ENCODE measurements at regions not wholly inside any gene's neighbourhood (a gene's known extent, or its start where the extent isn't known, plus 50 kb on each side); places are given as distances from the start of the nearest gene placed in this dataset.
A peak's percentile ranks its signal among the peaks of the same experiment; 100 is the strongest.
"Not testable (repeated sequence)": the region's sequence is repeated elsewhere in the genome, so short reads cannot be mapped to it uniquely, and the experiment has no call there.

DNA sequence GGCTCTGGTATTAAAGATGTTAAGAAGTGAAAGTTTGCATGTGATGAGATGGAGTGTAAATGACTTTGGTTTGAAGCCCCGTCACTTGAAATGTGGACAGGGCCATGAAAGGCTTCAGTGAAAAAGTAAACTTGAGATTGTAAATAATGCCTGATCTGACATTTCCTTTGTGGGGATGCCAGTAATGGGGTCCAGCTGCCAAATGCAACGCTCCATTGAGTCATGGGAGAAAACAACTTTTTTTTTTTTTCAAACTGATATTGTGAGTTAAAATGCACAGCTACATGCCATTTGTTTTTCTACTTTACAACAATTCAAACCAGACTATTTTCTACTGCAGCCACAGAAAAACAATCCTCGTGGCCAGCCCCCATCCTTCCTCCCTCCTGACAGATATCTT lies 327.0 kb upstream of the TNC start:
- TF ChIP-seq, protein P1, sequence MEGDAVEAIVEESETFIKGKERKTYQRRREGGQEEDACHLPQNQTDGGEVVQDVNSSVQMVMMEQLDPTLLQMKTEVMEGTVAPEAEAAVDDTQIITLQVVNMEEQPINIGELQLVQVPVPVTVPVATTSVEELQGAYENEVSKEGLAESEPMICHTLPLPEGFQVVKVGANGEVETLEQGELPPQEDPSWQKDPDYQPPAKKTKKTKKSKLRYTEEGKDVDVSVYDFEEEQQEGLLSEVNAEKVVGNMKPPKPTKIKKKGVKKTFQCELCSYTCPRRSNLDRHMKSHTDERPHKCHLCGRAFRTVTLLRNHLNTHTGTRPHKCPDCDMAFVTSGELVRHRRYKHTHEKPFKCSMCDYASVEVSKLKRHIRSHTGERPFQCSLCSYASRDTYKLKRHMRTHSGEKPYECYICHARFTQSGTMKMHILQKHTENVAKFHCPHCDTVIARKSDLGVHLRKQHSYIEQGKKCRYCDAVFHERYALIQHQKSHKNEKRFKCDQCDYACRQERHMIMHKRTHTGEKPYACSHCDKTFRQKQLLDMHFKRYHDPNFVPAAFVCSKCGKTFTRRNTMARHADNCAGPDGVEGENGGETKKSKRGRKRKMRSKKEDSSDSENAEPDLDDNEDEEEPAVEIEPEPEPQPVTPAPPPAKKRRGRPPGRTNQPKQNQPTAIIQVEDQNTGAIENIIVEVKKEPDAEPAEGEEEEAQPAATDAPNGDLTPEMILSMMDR (IDR thresholded peaks at IDR 0.05; ENCODE audit: insufficient read depth, low read depth, low read length) = no peak
- no peak for DNase-seq (ENCODE audit: low read depth)
- no peak overlapping the region for H3K4me3 ChIP-seq (ENCODE audit: low read depth, low read length)

DNA sequence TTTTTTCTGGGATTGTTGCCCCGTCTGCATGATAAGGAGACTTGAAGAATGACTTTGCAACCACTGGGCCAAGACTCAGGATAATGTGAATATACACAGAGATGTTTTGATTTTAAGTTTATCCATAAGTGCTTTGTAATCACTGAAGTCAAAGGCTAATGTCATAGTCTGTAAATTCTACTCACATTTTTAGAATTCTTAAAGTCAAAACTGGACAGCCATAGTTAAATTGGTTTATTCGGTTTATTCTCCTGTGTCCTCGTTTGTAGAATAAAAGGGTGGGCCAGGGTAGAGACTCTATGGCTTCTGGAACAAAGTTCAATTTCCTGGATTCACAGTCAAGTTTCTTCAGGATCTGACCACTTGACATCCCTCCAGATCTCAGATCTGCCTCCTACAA lies 327.7 kb upstream of the TNC start:
- no peak overlapping the region for H3K4me3 ChIP-seq (ENCODE audit: low read depth, low read length)
- DNase-seq (ENCODE audit: low read depth) = no peak
- TF ChIP-seq, protein P1 (IDR thresholded peaks at IDR 0.05; ENCODE audit: insufficient read depth, low read depth, low read length) = no peak

DNA sequence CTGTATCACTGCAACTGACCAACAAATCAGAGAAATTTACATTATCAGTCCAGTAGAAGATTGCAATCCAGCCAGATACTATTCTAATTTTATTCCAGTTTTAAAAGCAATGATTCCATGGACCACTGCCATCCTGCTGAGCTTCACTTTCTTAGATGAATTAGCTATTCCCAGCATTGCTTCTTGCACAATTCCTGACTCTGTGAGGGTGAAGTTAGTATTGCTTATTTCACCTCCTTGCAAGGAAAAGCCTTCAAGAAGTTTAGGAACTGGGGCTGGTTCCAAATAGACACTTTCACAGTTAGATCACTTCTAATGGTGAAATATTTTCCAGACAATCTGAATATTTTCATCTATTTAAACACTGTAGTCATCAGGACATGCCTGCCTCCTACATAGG lies 338.6 kb upstream of the TNC start:
- TF ChIP-seq, protein P1 (IDR thresholded peaks at IDR 0.05; ENCODE audit: insufficient read depth, low read depth, low read length) = no peak
- no peak overlapping the region for H3K4me3 ChIP-seq (ENCODE audit: low read depth, low read length)
- DNase-seq (ENCODE audit: low read depth) = peak; percentile 10

DNA sequence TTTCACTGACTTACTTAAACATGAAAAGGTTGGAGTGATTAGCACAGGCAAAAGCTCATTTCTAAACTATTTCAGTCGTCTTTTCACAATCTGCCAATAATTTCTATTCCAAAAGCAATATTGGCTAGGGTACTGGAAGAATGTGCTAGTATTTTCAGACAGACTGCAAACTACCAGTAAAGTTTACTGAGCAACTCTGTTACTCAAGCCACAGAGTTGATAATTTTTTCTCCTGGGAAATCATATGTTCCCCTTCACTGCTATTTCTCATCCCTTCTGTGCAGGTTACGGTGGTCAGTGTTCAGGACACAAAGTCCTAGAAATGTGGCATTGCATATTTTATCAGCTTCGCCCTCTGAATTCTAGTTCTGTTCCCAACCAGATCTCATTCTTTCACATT lies 343.3 kb upstream of the TNC start:
- no peak overlapping the region for H3K4me3 ChIP-seq (ENCODE audit: low read depth, low read length)
- DNase-seq (ENCODE audit: low read depth) = no peak
- TF ChIP-seq, protein P1 (IDR thresholded peaks at IDR 0.05; ENCODE audit: insufficient read depth, low read depth, low read length) = no peak

DNA sequence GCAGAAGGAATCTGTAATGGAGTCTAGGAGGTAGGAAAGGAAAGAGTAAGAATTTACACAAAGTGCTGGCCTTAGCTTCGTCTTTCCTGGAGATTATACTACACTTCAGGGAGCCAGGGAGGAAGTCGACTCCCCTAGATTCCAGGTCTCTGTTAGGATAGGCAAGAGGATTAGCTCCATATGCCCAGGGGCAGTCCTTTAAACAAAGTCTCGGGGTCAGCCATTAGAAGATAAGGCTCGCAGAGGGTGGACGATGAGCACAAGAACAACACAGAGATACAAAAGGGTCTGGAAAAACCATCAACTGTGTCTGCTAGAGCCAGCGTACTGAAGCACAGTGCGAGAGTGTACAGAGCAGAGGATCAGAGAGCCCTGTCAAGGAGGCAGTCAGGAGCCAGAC lies 344.7 kb upstream of the TNC start:
- TF ChIP-seq, protein P1 (IDR thresholded peaks at IDR 0.05; ENCODE audit: insufficient read depth, low read depth, low read length) = no peak
- no peak for DNase-seq (ENCODE audit: low read depth)
- no peak overlapping the region for H3K4me3 ChIP-seq (ENCODE audit: low read depth, low read length)

DNA sequence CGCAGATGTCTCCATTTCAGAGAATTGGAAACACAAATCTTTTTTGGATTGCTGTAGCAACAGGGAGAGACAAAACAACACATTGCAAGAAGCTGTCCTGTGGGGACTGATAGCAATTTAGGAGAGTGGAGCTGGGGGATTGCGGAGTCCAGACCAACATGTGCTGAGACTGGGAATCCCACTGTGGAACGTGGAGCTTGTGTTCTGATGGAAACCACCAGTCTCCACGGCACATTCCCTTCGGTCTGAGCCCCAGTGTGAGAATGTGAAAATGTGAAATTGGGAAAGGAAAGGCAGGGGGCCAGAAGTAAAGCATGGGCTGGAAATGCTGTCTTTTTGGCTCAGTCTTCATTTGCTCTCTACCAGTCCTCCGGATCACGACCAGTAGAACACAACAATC lies 348.8 kb upstream of the TNC start:
- no peak for DNase-seq (ENCODE audit: low read depth)
- TF ChIP-seq, protein P1 (IDR thresholded peaks at IDR 0.05; ENCODE audit: insufficient read depth, low read depth, low read length) = no peak
- H3K4me3 ChIP-seq (ENCODE audit: low read depth, low read length) = no peak overlapping the region

DNA sequence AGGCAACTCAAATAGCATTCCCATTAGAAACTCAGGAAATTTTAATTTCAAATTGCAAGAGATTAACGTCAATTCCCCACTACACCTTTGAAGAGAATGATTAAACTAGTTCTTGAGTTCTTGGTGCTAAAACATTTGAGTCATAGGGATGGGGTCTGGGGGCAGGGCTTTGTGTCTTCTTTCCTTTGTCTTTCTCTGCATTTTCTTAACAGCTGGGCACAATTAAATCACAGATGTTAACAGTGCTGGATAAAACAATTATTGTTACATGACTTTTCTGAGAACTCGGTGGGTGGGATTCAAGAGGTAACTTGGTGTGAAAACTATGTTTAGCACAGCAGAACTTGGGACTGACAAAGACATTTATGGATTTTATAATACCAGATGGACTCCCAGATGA lies 351.9 kb upstream of the TNC start:
- no peak for DNase-seq (ENCODE audit: low read depth)
- TF ChIP-seq, protein P1 (IDR thresholded peaks at IDR 0.05; ENCODE audit: insufficient read depth, low read depth, low read length) = no peak

DNA sequence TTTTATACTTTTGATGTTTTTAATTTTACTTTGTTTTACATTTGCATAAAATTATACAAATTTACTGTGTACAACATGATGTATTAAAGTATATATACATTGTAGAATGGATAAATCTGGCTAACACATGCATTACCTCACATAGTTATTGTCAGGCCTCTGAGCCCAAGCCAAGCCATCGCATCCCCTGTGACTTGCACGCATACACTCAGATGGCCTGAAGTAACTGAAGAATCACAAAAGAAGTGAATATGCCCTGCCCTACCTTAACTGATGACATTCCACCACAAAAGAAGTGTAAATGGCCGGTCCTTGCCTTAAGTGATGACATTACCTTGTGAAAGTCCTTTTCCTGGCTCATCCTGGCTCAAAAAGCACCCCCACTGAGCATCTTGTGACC lies 355.1 kb upstream of the TNC start:
- not testable (repeated sequence) for H3K4me3 ChIP-seq (ENCODE audit: low read depth, low read length); DNase-seq (ENCODE audit: low read depth)

More for the DNA sequence above, 351.9 kb upstream of the TNC start:
- no peak overlapping the region for H3K4me3 ChIP-seq (ENCODE audit: low read depth, low read length)
